Mesodermal cell (in vitro differentiated cells): ENCODE measurements at regions not wholly inside any gene's neighbourhood (a gene's known extent, or its start where the extent isn't known, plus 50 kb on each side); places are given as distances from the start of the nearest gene placed in this dataset.

ENCODE experiments used
- H3K27ac ChIP-seq: 2 replicates; pipeline ENCODE4 v1.7.0; 2013; ENCODE audit warnings: mild to moderate bottlenecking, low read depth, low read length, moderate library complexity; ENCODE audit not compliant: severe bottlenecking
- H3K36me3 ChIP-seq: 2 replicates; pipeline ENCODE4 v1.7.1; 2013; ENCODE audit warnings: mild to moderate bottlenecking, low read length, moderate library complexity; ENCODE audit not compliant: control insufficient read depth, insufficient read depth
- H3K4me1 ChIP-seq: one replicate; pipeline ENCODE4 v1.7.1; 2013; ENCODE audit warnings: mild to moderate bottlenecking, low read length; ENCODE audit not compliant: insufficient read depth, control insufficient read depth, poor library complexity, severe bottlenecking
- H3K4me3 ChIP-seq: 2 replicates; pipeline ENCODE4 v1.7.0; 2013; ENCODE audit warnings: low read length, control low read depth, mild to moderate bottlenecking; ENCODE audit not compliant: insufficient read depth, poor library complexity, severe bottlenecking; ENCODE audit errors: extremely low read depth
- H3K9me3 ChIP-seq: 2 replicates; pipeline ENCODE4 v1.7.1; 2013; ENCODE audit warnings: mild to moderate bottlenecking, low read length, moderate library complexity; ENCODE audit not compliant: control insufficient read depth
- WGBS, 2 experiments: methylation state at CpG; one replicate each; pipeline ENCODE4 v1.1.5; 2013; ENCODE audit warnings: missing lambda C conversion rate in 2 of 2; ENCODE audit not compliant: insufficient coverage in 2 of 2; 5-methylcytosine and 5-hydroxymethylcytosine counted together

DNA sequence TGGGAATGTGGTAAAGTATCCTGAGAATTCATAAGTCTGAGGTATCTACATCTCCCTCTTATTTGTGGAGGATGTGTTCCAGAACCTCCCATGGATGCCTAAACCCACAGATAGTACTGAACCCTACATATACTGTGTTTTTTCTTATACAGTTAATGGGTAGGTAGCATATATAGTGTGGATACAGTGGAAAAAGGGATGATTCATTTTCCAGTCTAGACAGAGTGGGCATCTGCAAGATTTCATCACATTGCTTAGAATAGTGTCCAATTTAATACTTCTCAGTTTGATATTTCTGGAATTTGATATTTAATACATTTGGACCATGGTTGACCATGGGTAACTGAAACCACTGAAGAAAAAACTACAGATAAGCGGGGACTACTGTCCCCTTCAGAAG lies 155.0 kb upstream of the ANKRD50 start:
- no peak overlapping the region for H3K27ac ChIP-seq
- no CpG with 5 or more reads among the region's 1 CpG for WGBS, 2 experiments
- no peaks in the 10 kb centered on the region for H3K4me1 ChIP-seq
- H3K36me3 ChIP-seq: no peaks in the 10 kb centered on the region
- no peak overlapping the region for H3K4me3 ChIP-seq
- no peaks in the 10 kb centered on the region for H3K9me3 ChIP-seq

DNA sequence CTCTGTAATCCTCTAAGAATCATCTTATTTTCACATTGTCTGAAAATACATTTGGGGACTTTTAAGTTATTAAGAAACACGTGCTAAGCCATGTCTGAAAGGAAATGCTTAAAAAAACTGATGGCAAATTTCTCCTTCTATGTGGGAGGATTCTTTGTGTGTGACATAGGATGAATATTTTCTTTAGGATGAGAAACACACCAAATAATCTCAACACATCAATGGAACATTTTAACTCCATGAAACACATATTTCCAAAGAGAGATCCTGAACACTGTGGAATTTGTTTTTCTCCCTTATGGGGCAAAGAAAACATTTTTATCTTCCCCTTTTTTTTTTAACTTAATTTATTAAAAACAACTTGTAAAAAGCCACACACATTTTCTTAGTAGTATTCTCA lies 153.8 kb upstream of the ANKRD50 start:
- Histone ChIP-seq H3K4me1 (no peaks in the 10 kb centered on the region), H3K9me3 (no peaks in the 10 kb centered on the region), H3K36me3 (no peaks in the 10 kb centered on the region), H3K27ac (no peak overlapping the region), H3K4me3 (no peak overlapping the region)
- no CpG with 5 or more reads among the region's 1 CpG for WGBS, 2 experiments

DNA sequence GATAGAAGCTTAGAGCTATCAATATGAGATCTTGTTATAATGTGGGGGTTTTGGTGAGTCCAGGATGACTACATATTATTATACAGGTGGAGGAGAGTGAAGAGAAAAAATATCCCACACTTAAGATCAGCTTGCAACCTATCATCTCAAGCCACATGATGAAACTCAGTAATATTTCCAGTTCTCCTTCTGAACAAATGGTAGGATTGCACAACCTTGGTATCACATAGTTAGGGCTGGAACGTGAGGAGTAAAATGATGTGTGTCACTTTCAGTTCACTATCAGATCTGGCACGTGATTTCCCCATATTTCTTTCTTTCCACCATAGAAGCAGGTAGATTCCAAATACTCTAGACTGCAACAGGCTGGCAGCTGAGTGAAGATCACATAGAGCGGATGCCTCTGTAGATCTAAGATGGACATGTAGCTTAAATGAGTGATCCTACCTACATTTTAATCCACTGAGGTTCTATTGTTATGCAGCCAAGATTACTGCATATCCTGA lies 150.6 kb upstream of the ANKRD50 start:
- no CpG with 5 or more reads among the region's 3 CpGs for WGBS, 2 experiments
- H3K9me3 ChIP-seq: no peaks in the 10 kb centered on the region
- H3K27ac ChIP-seq: no peak overlapping the region
- H3K4me3 ChIP-seq: no peak overlapping the region
- no peaks in the 10 kb centered on the region for H3K4me1 ChIP-seq
- H3K36me3 ChIP-seq: no peaks in the 10 kb centered on the region

DNA sequence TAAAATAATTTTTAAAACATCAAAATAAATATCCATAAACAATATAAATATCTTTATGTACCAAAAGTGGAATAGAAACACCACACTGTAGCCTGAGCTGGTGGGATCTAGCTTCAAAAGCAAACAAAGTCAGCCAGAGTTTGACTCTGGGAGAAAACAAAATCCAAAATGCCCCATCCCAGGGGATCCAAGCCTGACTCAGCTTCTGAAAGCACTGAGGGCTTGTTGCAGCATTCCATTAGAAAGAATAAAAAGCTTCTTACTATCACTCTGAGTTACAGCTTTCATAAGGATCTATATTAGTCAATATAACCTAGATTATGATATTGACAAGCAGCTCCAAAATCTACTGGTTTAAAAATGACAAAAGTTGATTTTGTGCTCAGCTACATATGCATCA lies 149.7 kb upstream of the ANKRD50 start:
- Histone ChIP-seq H3K4me3 (no peak overlapping the region), H3K27ac (no peak overlapping the region)

DNA sequence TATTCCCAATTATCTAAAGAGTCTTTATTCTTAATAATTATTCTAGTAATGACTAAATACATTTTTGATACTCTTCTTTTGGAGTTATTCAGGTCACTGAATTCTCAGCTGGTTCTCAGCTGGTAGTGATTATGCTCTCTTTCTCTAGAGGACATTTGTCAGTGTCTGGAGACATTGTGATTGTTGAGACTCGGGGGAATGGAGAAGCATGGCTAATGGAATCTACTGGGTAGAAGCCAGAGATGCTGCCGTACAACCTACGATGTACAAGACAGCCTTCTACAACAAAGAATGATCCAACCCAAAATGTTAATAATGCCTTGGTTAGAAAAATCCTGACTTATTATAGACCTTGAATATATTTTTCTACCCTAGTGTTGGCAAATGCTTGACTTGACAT lies 149.2 kb upstream of the ANKRD50 start:
- H3K9me3 ChIP-seq: no peaks in the 10 kb centered on the region
- H3K36me3 ChIP-seq: no peaks in the 10 kb centered on the region
- H3K27ac ChIP-seq: no peak overlapping the region
- no peaks in the 10 kb centered on the region for H3K4me1 ChIP-seq
- no CpG with 5 or more reads among the region's 3 CpGs for WGBS, 2 experiments
- H3K4me3 ChIP-seq: no peak overlapping the region

More for the DNA sequence above, 149.7 kb upstream of the ANKRD50 start:
- Histone ChIP-seq H3K9me3 (no peaks in the 10 kb centered on the region), H3K36me3 (no peaks in the 10 kb centered on the region), H3K4me1 (no peaks in the 10 kb centered on the region)

DNA sequence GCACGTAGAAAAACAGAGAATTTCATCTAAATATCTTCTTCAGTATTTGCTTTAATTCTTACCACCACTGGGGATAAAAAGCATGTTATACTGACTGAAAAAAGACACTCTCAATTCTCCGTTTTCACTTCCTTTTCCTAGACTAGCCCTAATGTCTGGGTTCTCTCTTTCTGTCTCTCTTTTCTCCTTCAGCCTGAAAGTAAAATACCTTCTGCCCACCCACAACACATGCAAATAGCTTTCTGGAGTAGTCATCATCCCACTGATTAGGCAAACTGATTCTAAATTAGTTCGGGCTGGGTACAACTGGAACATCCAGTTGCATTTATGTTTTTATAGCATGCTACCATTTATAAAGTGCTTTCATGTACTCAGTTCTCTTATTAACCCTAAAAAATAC lies 142.4 kb upstream of the ANKRD50 start:
- Histone ChIP-seq H3K27ac (no peak overlapping the region), H3K4me1 (no peaks in the 10 kb centered on the region), H3K4me3 (no peak overlapping the region), H3K36me3 (no peaks in the 10 kb centered on the region), H3K9me3 (no peaks in the 10 kb centered on the region)
- 88 to 100% methylated on average over 2 of the region's 3 CpGs for WGBS, 2 experiments

DNA sequence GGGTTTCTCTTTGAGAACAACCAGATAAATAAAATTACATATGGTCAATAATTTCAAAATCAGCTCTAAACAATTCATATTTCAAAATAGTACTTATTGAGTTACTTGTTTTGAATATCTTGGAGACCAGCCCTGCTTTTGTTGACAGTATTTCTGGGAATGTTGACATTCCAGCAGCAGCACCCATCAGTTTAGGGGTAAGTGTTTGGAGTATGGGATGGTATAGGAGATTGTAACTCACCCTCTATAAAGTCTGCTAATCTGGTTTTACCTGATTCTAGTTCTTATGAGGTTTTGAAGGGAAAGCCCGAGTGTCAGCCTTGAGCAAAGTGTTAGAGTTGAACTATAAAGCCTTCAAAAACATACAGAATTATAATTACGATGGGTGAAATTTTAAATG lies 139.2 kb upstream of the ANKRD50 start:
- Histone ChIP-seq H3K27ac (no peak overlapping the region), H3K4me3 (no peak overlapping the region), H3K9me3 (no peaks in the 10 kb centered on the region), H3K4me1 (no peaks in the 10 kb centered on the region), H3K36me3 (no peaks in the 10 kb centered on the region)
- WGBS, 2 experiments: no CpG with 5 or more reads among the region's 2 CpGs

DNA sequence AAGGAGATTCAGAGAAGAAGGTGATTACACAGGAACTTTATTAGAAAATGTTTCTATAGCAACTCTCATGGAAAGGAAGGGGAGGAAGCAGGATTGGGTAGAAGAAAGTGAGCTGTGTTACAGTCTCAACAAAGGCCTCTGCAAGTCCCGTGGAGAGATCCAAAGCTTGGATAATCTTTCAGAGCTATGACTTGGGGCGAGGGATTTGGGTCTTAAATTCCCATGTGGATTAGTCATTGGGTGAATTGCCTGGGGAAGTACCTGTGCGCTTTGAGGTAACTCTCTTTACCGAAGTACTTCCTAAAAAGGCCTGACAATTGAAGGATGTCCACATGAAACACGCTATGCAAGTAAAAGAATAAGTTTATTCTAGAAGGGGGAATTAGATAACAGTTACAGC lies 133.8 kb upstream of the ANKRD50 start:
- no peaks in the 10 kb centered on the region for H3K36me3 ChIP-seq
- H3K27ac ChIP-seq: no peak overlapping the region
- WGBS, 2 experiments: 76 to 80% methylated on average over 1 to 2 of the region's 5 CpGs
- no peak overlapping the region for H3K4me3 ChIP-seq
- H3K4me1 ChIP-seq: no peaks in the 10 kb centered on the region
- H3K9me3 ChIP-seq: no peaks in the 10 kb centered on the region

DNA sequence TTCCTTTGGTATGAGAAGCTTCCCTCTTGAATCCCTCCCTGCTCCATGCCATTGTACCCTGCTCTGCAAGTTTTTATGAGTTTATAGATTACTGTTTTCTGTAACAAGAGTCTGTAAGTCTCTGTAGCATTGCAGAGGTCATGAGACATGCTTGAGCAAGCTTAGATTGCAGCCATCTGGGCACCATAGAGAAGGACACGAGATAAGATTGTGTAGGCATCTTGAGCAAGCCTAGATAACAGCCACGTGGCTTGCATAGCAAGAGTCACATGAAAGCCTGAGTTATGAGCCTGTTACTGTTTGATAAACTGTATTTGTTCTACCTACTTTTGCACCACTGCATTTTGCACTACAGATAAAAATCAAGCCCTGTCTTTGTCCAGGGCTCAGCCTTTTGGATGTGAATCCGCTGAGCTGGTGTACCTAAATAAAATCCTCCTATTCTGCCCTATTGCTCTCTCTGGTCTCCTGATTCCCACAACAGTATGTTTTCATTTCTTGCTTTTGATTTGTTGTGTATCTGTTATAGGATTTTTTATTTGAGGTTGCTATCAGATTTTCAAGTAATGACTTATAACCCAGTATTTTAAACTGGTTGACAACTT lies 127.4 kb upstream of the ANKRD50 start:
- WGBS, 2 experiments: 87 to 90% methylated on average over 3 of the region's 3 CpGs
- Histone ChIP-seq H3K36me3 (no peaks in the 10 kb centered on the region), H3K4me3 (no peak overlapping the region), H3K4me1 (no peaks in the 10 kb centered on the region), H3K27ac (no peak overlapping the region), H3K9me3 (peaks cover 17% of the 10 kb centered on the region)

DNA sequence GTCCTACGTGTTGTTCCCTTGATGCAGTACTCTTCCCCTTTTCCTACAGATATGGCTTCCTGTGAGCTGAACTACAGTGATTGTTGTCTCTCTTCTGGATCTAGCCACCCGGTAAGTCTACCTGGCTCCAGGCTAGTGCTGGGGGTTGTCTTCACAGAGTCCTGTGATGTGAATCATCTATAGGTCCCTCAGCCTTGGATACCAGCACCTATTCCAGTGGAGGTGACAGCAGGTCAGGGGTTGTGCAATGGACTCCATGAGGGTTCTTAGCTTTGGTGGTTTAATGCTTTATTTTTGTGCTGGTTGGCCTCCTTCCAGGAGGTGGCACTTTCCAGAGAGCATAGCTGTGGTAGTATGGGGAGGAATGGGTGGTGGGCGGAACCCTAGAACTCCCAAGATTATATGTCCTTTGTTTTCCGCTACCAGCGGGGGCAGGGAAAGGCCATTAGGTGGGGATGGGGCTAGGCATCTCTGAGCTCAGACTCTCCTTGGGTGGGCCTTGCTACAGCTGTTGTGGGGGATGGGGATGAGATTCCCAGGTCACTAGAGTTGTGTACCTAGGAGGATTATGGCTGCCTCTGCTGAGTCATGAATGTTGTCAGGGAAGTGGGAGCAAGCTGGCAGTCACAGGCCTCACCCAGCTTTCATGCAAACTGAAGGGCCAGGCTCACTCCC lies 121.4 kb upstream of the ANKRD50 start:
- no peaks in the 10 kb centered on the region for H3K4me1 ChIP-seq
- peaks cover 6% of the 10 kb centered on the region for H3K9me3 ChIP-seq
- H3K27ac ChIP-seq: no peak overlapping the region
- 100% methylated on average over 1 to 4 of the region's 5 CpGs for WGBS, 2 experiments
- no peak overlapping the region for H3K4me3 ChIP-seq
- H3K36me3 ChIP-seq: no peaks in the 10 kb centered on the region

DNA sequence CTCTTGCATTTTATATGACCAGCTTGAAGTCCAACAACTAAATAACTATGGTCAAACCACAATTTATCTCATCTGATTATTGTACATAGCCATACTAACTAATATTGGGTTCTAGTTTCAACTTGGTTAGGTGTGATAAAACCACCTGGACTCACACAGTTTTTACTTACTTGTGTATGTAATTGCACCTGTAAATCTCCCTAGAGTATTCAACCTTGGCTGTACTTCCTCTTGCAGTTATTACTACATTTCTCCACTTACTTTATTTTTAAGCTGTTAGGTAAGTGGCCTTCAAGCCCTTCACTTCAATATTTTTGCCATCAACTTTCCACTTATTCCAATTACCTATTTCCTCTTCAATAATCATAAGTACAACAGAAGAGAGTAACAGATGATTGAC lies 115.8 kb upstream of the ANKRD50 start:
- H3K4me3 ChIP-seq: no peak overlapping the region
- no peaks in the 10 kb centered on the region for H3K4me1 ChIP-seq
- H3K9me3 ChIP-seq: no peaks in the 10 kb centered on the region
- H3K36me3 ChIP-seq: no peaks in the 10 kb centered on the region
- no peak overlapping the region for H3K27ac ChIP-seq
